IMR-90 (cell line): ENCODE measurements at regions not wholly inside any gene's neighbourhood (a gene's known extent, or its start where the extent isn't known, plus 50 kb on each side); places are given as distances from the start of the nearest gene placed in this dataset.

ENCODE experiments used
- ATAC-seq: fragments of 200-7000 bp; cut with Tn5 transposase; 2 replicates; pipeline ENCODE4 v1.9.1; 2020; ENCODE audit warnings: low read depth, mild to moderate bottlenecking, moderate library complexity
- BruUV-seq: library from RNA; stranded (reverse); fragments of 400-500 nt; replicated peaks from 2 replicates; lab custom pipeline; 2021; lab: Mats Ljungman, UMichigan
- CTCF ChIA-PET: fragments of 300-600 bp; formaldehyde crosslinking; extraction: SDS; loops from one replicate; lab custom pipeline; 2021; ENCODE audit warnings: antibody characterized with exemption; lab: Yijun Ruan, JAX
- POLR2A ChIA-PET: fragments of 300-600 bp; sonication (Branson Sonifier 250); formaldehyde crosslinking; loops from one replicate; lab custom pipeline; 2022; ENCODE audit warnings: antibody characterized with exemption; ENCODE audit not compliant: unreplicated experiment; lab: Charles Lee
- DNase-seq: peaks from one replicate; pipeline ENCODE4 v3.0.0; 2013
- H2AFZ ChIP-seq: replicated peaks from 2 replicates; pipeline ENCODE3; 2013; ENCODE audit warnings: low read length, mild to moderate bottlenecking; ENCODE audit not compliant: poor library complexity
- H2AK5ac ChIP-seq: 2 replicates; pipeline ENCODE4 v1.6.1; 2013; ENCODE audit warnings: low read depth, low read length, inconsistent platforms
- H2AK9ac ChIP-seq: replicated peaks from 2 replicates; pipeline ENCODE3; 2013; ENCODE audit warnings: mild to moderate bottlenecking, low read depth, low read length, moderate library complexity; ENCODE audit not compliant: poor library complexity
- H2BK120ac ChIP-seq: 2 replicates; pipeline ENCODE4 v1.6.1; 2013; ENCODE audit warnings: low read depth, low read length, inconsistent platforms
- H2BK15ac ChIP-seq: 3 replicates; pipeline ENCODE4 v1.6.1; 2013; ENCODE audit warnings: low read depth, low read length, inconsistent platforms
- H2BK20ac ChIP-seq: 2 replicates; pipeline ENCODE4 v1.6.1; 2013; ENCODE audit warnings: low read depth, mild to moderate bottlenecking, inconsistent platforms, low read length, moderate library complexity
- H2BK5ac ChIP-seq: 2 replicates; pipeline ENCODE4 v1.6.1; 2013; ENCODE audit warnings: mild to moderate bottlenecking, low read depth, low read length, inconsistent platforms; ENCODE audit not compliant: poor library complexity, severe bottlenecking
- H3K14ac ChIP-seq: replicated peaks from 2 replicates; pipeline ENCODE4 v1.6.1; 2013; ENCODE audit warnings: low read depth, low read length, inconsistent platforms
- H3K18ac ChIP-seq: 2 replicates; pipeline ENCODE4 v1.6.1; 2013; ENCODE audit warnings: low read depth, low read length, control low read depth
- H3K23ac ChIP-seq: 2 replicates; pipeline ENCODE4 v1.6.1; 2013; ENCODE audit warnings: low read depth, low read length, inconsistent platforms
- H3K27ac ChIP-seq: 2 replicates; pipeline ENCODE4 v1.5.1; 2013; ENCODE audit warnings: mild to moderate bottlenecking, control low read depth, low read length; ENCODE audit not compliant: insufficient read depth
- H3K27me3 ChIP-seq: 2 replicates; pipeline ENCODE4 v1.6.1; 2013; ENCODE audit warnings: low read length; ENCODE audit not compliant: control insufficient read depth, insufficient read depth
- H3K36me3 ChIP-seq: 2 replicates; pipeline ENCODE4 v1.6.1; 2013; ENCODE audit warnings: low read length, mixed read lengths; ENCODE audit not compliant: control insufficient read depth, insufficient read depth
- H3K4ac ChIP-seq: 2 replicates; pipeline ENCODE4 v1.6.1; 2013; ENCODE audit warnings: low read depth, low read length, inconsistent platforms
- H3K4me1 ChIP-seq: 2 replicates; pipeline ENCODE4 v1.6.1; 2013; ENCODE audit warnings: low read length, mixed read lengths; ENCODE audit not compliant: control insufficient read depth, insufficient read depth
- H3K4me2 ChIP-seq: 2 replicates; pipeline ENCODE4 v1.6.1; 2013; ENCODE audit warnings: low read depth, mild to moderate bottlenecking, control low read depth, low read length, moderate library complexity
- H3K4me3 ChIP-seq: 2 replicates; pipeline ENCODE4 v1.5.1; 2013; ENCODE audit warnings: low read depth, mild to moderate bottlenecking, control low read depth, low read length, moderate library complexity; ENCODE audit not compliant: insufficient read depth
- H3K56ac ChIP-seq: 2 replicates; pipeline ENCODE4 v1.6.1; 2013; ENCODE audit warnings: low read length, inconsistent platforms; ENCODE audit not compliant: insufficient read depth; ENCODE audit errors: extremely low read depth
- H3K79me1 ChIP-seq, 2 experiments: 2 replicates each; pipeline ENCODE4 v1.6.1; 2013; ENCODE audit warnings: low read length in 2 of 2, inconsistent platforms in 1 of 2, low read depth in 1 of 2
- H3K9ac ChIP-seq: 2 replicates; pipeline ENCODE4 v1.6.1; 2013; ENCODE audit warnings: low read depth, low read length, control low read depth
- H3K9me1 ChIP-seq: 2 replicates; pipeline ENCODE4 v1.6.1; 2013; ENCODE audit warnings: low read length, inconsistent platforms; ENCODE audit not compliant: insufficient read depth
- H3K9me3 ChIP-seq: 2 replicates; pipeline ENCODE4 v1.6.1; 2013; ENCODE audit warnings: low read length; ENCODE audit not compliant: control insufficient read depth, insufficient read depth
- H4K20me1 ChIP-seq: 2 replicates; pipeline ENCODE4 v1.6.1; 2013; ENCODE audit warnings: low read length, inconsistent platforms; ENCODE audit not compliant: insufficient read depth
- H4K5ac ChIP-seq: 2 replicates; pipeline ENCODE4 v1.6.1; 2013; ENCODE audit warnings: mild to moderate bottlenecking, low read depth, low read length, control low read depth
- H4K8ac ChIP-seq, 2 experiments: 2 replicates each; pipeline ENCODE4 v1.6.1; 2013; ENCODE audit warnings: low read depth in 2 of 2, low read length in 2 of 2, control low read depth in 1 of 2, inconsistent platforms in 1 of 2
- H4K91ac ChIP-seq: 2 replicates; pipeline ENCODE4 v1.6.1; 2013; ENCODE audit warnings: low read depth, low read length, inconsistent platforms; ENCODE audit not compliant: insufficient read depth
- BHLHE40 ChIP-seq: fragments of 150-350 bp; IDR thresholded peaks from 2 replicates; pipeline ENCODE4 v1.6.1; 2016; ENCODE audit warnings: mild to moderate bottlenecking, low read depth, low read length
- CEBPB ChIP-seq: IDR thresholded peaks from 2 replicates; pipeline ENCODE4 v1.6.1; 2012; ENCODE audit warnings: low read depth, low read length, improper control_type of control experiment
- CHD1 ChIP-seq: IDR thresholded peaks from 2 replicates; pipeline ENCODE4 v1.6.1; 2012; ENCODE audit warnings: low read depth, low read length, improper control_type of control experiment
- CTCF ChIP-seq: conservative IDR thresholded peaks from 2 replicates; pipeline ENCODE4 v1.5.1; 2012; ENCODE audit warnings: mild to moderate bottlenecking, low read depth, low read length, improper control_type of control experiment
- ELK1 ChIP-seq: fragments of 150-350 bp; IDR thresholded peaks from 2 replicates; pipeline ENCODE4 v1.6.1; 2016; ENCODE audit warnings: low read depth, mild to moderate bottlenecking, low read length, moderate library complexity, borderline replicate concordance
- FOS ChIP-seq: fragments of 150-350 bp; IDR thresholded peaks from 2 replicates; pipeline ENCODE4 v1.6.1; 2016; ENCODE audit warnings: low read depth, low read length
- MAFK ChIP-seq: IDR thresholded peaks from 2 replicates; pipeline ENCODE4 v1.6.1; 2012; ENCODE audit warnings: low read depth, low read length, improper control_type of control experiment
- MAZ ChIP-seq: IDR thresholded peaks from 2 replicates; pipeline ENCODE4 v1.6.1; 2012; ENCODE audit warnings: low read depth, mild to moderate bottlenecking, low read length, improper control_type of control experiment, moderate library complexity, borderline replicate concordance
- MXI1 ChIP-seq: IDR thresholded peaks from 2 replicates; pipeline ENCODE4 v1.6.1; 2012; ENCODE audit warnings: low read depth, mild to moderate bottlenecking, low read length, moderate library complexity, borderline replicate concordance
- NFE2L2 ChIP-seq: fragments of 150-350 bp; IDR thresholded peaks from 2 replicates; pipeline ENCODE4 v1.6.1; 2016; ENCODE audit warnings: low read depth, mild to moderate bottlenecking, low read length
- POLR2A ChIP-seq: IDR thresholded peaks from 2 replicates; pipeline ENCODE4 v1.6.1; 2012; ENCODE audit warnings: mild to moderate bottlenecking, low read depth, low read length
- RAD21 ChIP-seq: IDR thresholded peaks from 2 replicates; pipeline ENCODE4 v1.6.1; 2012; ENCODE audit warnings: low read length, improper control_type of control experiment
- RCOR1 ChIP-seq: IDR thresholded peaks from 2 replicates; pipeline ENCODE4 v1.6.1; 2012; ENCODE audit warnings: mild to moderate bottlenecking, low read length, improper control_type of control experiment; ENCODE audit not compliant: insufficient replicate concordance
- RFX5 ChIP-seq: IDR thresholded peaks from 2 replicates; pipeline ENCODE4 v1.8.0; 2012; ENCODE audit warnings: low read depth, mild to moderate bottlenecking, low read length, moderate library complexity
- SMC3 ChIP-seq: fragments of 150-350 bp; IDR thresholded peaks from 2 replicates; pipeline ENCODE4 v1.6.1; 2016; ENCODE audit warnings: low read depth, mild to moderate bottlenecking, antibody characterized with exemption, low read length, moderate library complexity
- USF2 ChIP-seq: fragments of 150-350 bp; IDR thresholded peaks from 2 replicates; pipeline ENCODE4 v1.6.1; 2017; ENCODE audit warnings: mild to moderate bottlenecking, antibody characterized with exemption, low read length, low read depth
- WGBS, 2 experiments: methylation state at CpG; one replicate each; pipeline versions ENCODE4 v1.1.5 to v1.1.7; 2013; ENCODE audit warnings: missing lambda C conversion rate in 2 of 2; ENCODE audit not compliant: insufficient read length in 1 of 2; ENCODE audit errors: extremely low coverage in 2 of 2; 5-methylcytosine and 5-hydroxymethylcytosine counted together
- dilution Hi-C: fragments of 300-500 bp; cut with HindIII; formaldehyde crosslinking; loops from one replicate; pipeline ENCODE4 v1.14.3; 2018; ENCODE audit warnings: low sequenced_read_pairs; ENCODE audit not compliant: unreplicated experiment
- in situ Hi-C: fragments of 300-500 bp; cut with MboI; formaldehyde crosslinking; loops from 3 replicates; pipeline ENCODE4 v1.14.3; 2019; ENCODE audit warnings: low sequenced_read_pairs, inconsistent platforms, mixed read lengths
- intact Hi-C: fragments of 100-400 bp; cut with micrococcal nuclease; formaldehyde crosslinking; loops from 2 replicates; pipeline ENCODE4 v1.10.0; 2022

- no peak for TF ChIP-seq POLR2A
- TF ChIP-seq USF2 = no peak
- no peak for TF ChIP-seq MAFK
- TF ChIP-seq RAD21 = no peak
- no peak for TF ChIP-seq RCOR1
- TF ChIP-seq NFE2L2 = no peak
- TF ChIP-seq MXI1 = no peak
- no peak for TF ChIP-seq CHD1
- TF ChIP-seq CEBPB = no peak
- TF ChIP-seq BHLHE40 = no peak
- no peak for TF ChIP-seq ELK1
- TF ChIP-seq CTCF = no peak
- TF ChIP-seq SMC3 = no peak
- TF ChIP-seq FOS = no peak
- no peak for TF ChIP-seq RFX5
- no peak for TF ChIP-seq MAZ
- H3K14ac ChIP-seq = no peak overlapping the region
- POLR2A ChIA-PET = no interaction called here
- H3K27ac ChIP-seq = no peak overlapping the region
- H2AFZ ChIP-seq = no peak overlapping the region
- no peak overlapping the region for H3K4me2 ChIP-seq
- no peaks in the 10 kb centered on the region for H3K36me3 ChIP-seq
- no peak overlapping the region for H2BK20ac ChIP-seq
- no peak overlapping the region for H3K9ac ChIP-seq
- H3K9me1 ChIP-seq = no peaks in the 10 kb centered on the region
- no peak overlapping the region for H3K18ac ChIP-seq
- in situ Hi-C loops (no loop called here), dilution Hi-C loops (no loop called here), intact Hi-C loops (no loop called here)
- H2BK120ac ChIP-seq = no peak overlapping the region
- no peak overlapping the region for H4K91ac ChIP-seq
- no peak overlapping the region for H3K4me3 ChIP-seq
- no peaks in the 10 kb centered on the region for H3K27me3 ChIP-seq
- CTCF ChIA-PET = no interaction called here
- ATAC-seq = no peak
- H2BK15ac ChIP-seq = no peak overlapping the region
- H3K4ac ChIP-seq = no peak overlapping the region
- H3K79me1 ChIP-seq = no peaks in the 10 kb centered on the region
- no peak overlapping the region for H4K5ac ChIP-seq
- H4K20me1 ChIP-seq = no peaks in the 10 kb centered on the region
- H3K9me3 ChIP-seq = peaks cover 14% of the 10 kb centered on the region
- H3K4me1 ChIP-seq = no peaks in the 10 kb centered on the region
- DNase-seq = no peak
- H2AK9ac ChIP-seq = no peak overlapping the region
- BruUV-seq = no TSS peak
- H3K56ac ChIP-seq = no peak overlapping the region
- no peak overlapping the region for H2BK5ac ChIP-seq
- no CpG with 5 or more reads among the region's 3 CpGs for WGBS, 2 experiments
- no peak overlapping the region for H2AK5ac ChIP-seq
- H3K23ac ChIP-seq = no peak overlapping the region
- no peak overlapping the region for H4K8ac ChIP-seq
These were observed 149.5 kb upstream of the HDAC4 start for GRCh38 chr2:239550357-239550756.
